ENCODE measurements at regions not wholly inside any gene's neighbourhood (a gene's known extent, or its start where the extent isn't known, plus 50 kb on each side); places are given as distances from the start of the nearest gene placed in this dataset.

DNA sequence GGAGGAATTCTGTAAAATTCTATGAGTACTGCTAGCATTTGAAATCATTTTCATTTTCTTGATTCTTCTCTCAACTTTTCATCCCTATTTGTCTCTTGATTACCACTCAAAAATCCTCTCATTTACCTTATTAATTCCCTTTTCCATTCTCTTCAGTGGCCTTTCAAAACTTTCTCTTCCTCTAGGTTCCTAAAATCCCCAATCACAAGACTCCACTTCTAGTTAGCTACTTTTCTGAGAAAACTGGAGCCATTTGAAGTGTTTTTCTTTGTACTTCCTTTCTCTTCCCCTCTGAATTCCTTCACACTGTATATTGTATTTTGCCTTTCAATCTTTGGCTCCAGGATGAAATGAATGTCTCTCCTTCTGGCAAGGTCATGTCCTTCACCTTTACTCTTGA is 61.3 kb upstream of the NR4A3 start:
- H3K4me3 ChIP-seq (ENCODE audit: low read depth, low read length): no peak overlapping the region
- DNase-seq (ENCODE audit: low read depth): no peak
- TF ChIP-seq, protein P1, sequence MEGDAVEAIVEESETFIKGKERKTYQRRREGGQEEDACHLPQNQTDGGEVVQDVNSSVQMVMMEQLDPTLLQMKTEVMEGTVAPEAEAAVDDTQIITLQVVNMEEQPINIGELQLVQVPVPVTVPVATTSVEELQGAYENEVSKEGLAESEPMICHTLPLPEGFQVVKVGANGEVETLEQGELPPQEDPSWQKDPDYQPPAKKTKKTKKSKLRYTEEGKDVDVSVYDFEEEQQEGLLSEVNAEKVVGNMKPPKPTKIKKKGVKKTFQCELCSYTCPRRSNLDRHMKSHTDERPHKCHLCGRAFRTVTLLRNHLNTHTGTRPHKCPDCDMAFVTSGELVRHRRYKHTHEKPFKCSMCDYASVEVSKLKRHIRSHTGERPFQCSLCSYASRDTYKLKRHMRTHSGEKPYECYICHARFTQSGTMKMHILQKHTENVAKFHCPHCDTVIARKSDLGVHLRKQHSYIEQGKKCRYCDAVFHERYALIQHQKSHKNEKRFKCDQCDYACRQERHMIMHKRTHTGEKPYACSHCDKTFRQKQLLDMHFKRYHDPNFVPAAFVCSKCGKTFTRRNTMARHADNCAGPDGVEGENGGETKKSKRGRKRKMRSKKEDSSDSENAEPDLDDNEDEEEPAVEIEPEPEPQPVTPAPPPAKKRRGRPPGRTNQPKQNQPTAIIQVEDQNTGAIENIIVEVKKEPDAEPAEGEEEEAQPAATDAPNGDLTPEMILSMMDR (IDR thresholded peaks at IDR 0.05; ENCODE audit: low read depth, low read length, missing control alignments): no peak

DNA sequence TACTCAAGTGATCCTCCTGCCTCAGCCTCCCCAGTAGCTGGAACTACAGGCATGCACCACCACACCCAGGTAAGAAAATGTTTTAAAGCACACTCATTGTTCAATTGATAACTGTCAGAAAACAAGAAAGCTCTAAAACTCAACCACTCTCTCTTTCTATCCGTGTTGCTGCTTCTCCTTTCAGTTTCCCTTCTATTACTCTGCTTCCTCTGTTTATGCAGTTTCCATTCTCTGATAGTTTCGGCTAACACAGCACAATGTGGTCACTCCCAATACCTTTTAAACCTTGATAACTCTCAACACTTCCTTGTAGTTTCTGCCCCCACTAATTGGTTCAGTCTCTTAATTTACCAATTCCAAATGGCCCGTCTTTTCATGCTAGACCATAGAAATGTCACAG is 59.2 kb upstream of the NR4A3 start:
- TF ChIP-seq, protein P1 (IDR thresholded peaks at IDR 0.05; ENCODE audit: low read depth, low read length, missing control alignments): no peak
- peak; percentile 66 for DNase-seq (ENCODE audit: low read depth)
- no peak overlapping the region for H3K4me3 ChIP-seq (ENCODE audit: low read depth, low read length)
